OCI-LY1 (cell line): ENCODE measurements at regions not wholly inside any gene's neighbourhood (a gene's known extent, or its start where the extent isn't known, plus 50 kb on each side); places are given as distances from the start of the nearest gene placed in this dataset.
A peak's percentile ranks its signal among the peaks of the same experiment; 100 is the strongest.

Source experiments
- CTCF ChIP-seq: fragments of 200-600 bp; sonication (generic), shearing (Covaris generic); IDR thresholded peaks from 2 replicates; pipeline ENCODE4 v1.5.1; 2017; ENCODE audit warnings: mild to moderate bottlenecking, antibody characterized with exemption, low read length, moderate library complexity, mixed read lengths
- EZH2 ChIP-seq: fragments of 200-600 bp; sonication (generic), shearing (Covaris generic); IDR thresholded peaks from 2 replicates; pipeline ENCODE4 v1.8.0; 2017; ENCODE audit warnings: borderline replicate concordance, mixed run types, mild to moderate bottlenecking, antibody characterized with exemption, low read length, moderate library complexity, mixed read lengths

- peak; percentile 57 for TF ChIP-seq CTCF
- no peak for TF ChIP-seq EZH2
Measured at GRCh38 chr16:79997257-79997656, 396.7 kb upstream of the MAF start.
